ENCODE measurements at regions not wholly inside any gene's neighbourhood (a gene's known extent, or its start where the extent isn't known, plus 50 kb on each side); places are given as distances from the start of the nearest gene placed in this dataset.

- 80 to 93% methylated on average over 3 of the region's 3 CpGs for WGBS, 2 donors
- Histone ChIP-seq H3K9me3 (no peaks in the 10 kb centered on the region), H3K4me1 (no peaks in the 10 kb centered on the region), H3K27ac (no peak overlapping the region), H3K4me3 (no peak overlapping the region), H3K27me3 (no peaks in the 10 kb centered on the region), H3K36me3 (no peaks in the 10 kb centered on the region)
- DNase-seq: no peak
- intact Hi-C loops (cut with DNase I): no loop called here
- TF ChIP-seq POLR2A (IDR thresholded peaks at IDR 0.05): no peak
- TF ChIP-seq POLR2AphosphoS5 (IDR thresholded peaks at IDR 0.05): no peak
Observed at GRCh38 chrX:94635003-94635402, 961.0 kb downstream of the FAM133A start.

- no peak overlapping the region for H3K4me3 ChIP-seq
- no peaks in the 10 kb centered on the region for H3K9me3 ChIP-seq
- no peaks in the 10 kb centered on the region for H3K36me3 ChIP-seq
- no peak overlapping the region for H3K27ac ChIP-seq
- no peaks in the 10 kb centered on the region for H3K4me1 ChIP-seq
- TF ChIP-seq POLR2AphosphoS5 (IDR thresholded peaks at IDR 0.05): no peak
- no peak for TF ChIP-seq POLR2A (IDR thresholded peaks at IDR 0.05)
- no peak for TF ChIP-seq EP300 (IDR thresholded peaks at IDR 0.05)
- no peak for TF ChIP-seq CTCF (IDR thresholded peaks at IDR 0.05)
- 74 to 89% methylated on average over 2 of the region's 2 CpGs for WGBS, 2 donors
- DNase-seq: no peak
- no peaks in the 10 kb centered on the region for H3K27me3 ChIP-seq
- intact Hi-C loops (cut with DNase I): no loop called here
Observed at GRCh38 chrX:94645726-94646125, 971.7 kb downstream of the FAM133A start.

GRCh38 chrX:94655180-94655579, 981.2 kb downstream of the FAM133A start:
- intact Hi-C loops (cut with DNase I): no loop called here
- no peaks in the 10 kb centered on the region for H3K4me1 ChIP-seq
- DNase-seq: no peak
- TF ChIP-seq POLR2A (IDR thresholded peaks at IDR 0.05) (no peak), POLR2AphosphoS5 (IDR thresholded peaks at IDR 0.05) (no peak), EP300 (IDR thresholded peaks at IDR 0.05) (no peak), CTCF (IDR thresholded peaks at IDR 0.05) (no peak)
- no peak overlapping the region for H3K4me3 ChIP-seq
- H3K27me3 ChIP-seq: no peaks in the 10 kb centered on the region
- WGBS, 2 donors: 21 to 70% methylated on average over 1 of the region's 1 CpG
- H3K9me3 ChIP-seq: no peaks in the 10 kb centered on the region
- no peak overlapping the region for H3K27ac ChIP-seq
- H3K36me3 ChIP-seq: no peaks in the 10 kb centered on the region

- no peak for DNase-seq
- no peak overlapping the region for H3K4me3 ChIP-seq
- H3K27ac ChIP-seq: no peak overlapping the region
- H3K9me3 ChIP-seq: no peaks in the 10 kb centered on the region
- H3K36me3 ChIP-seq: no peaks in the 10 kb centered on the region
- no peaks in the 10 kb centered on the region for H3K4me1 ChIP-seq
- intact Hi-C loops (cut with DNase I): no loop called here
- TF ChIP-seq EP300 (IDR thresholded peaks at IDR 0.05): no peak
- no peak for TF ChIP-seq POLR2AphosphoS5 (IDR thresholded peaks at IDR 0.05)
- TF ChIP-seq POLR2A (IDR thresholded peaks at IDR 0.05): no peak
- no peak for TF ChIP-seq CTCF (IDR thresholded peaks at IDR 0.05)
- H3K27me3 ChIP-seq: no peaks in the 10 kb centered on the region
Observed at GRCh38 chrX:94662689-94663088, 988.7 kb downstream of the FAM133A start.

GRCh38 chrX:94676285-94676684, 1002.3 kb downstream of the FAM133A start:
- DNase-seq: no peak
- intact Hi-C loops (cut with DNase I): no loop called here
- Histone ChIP-seq H3K9me3 (no peaks in the 10 kb centered on the region), H3K36me3 (no peaks in the 10 kb centered on the region), H3K27me3 (no peaks in the 10 kb centered on the region), H3K27ac (no peak overlapping the region), H3K4me1 (no peaks in the 10 kb centered on the region), H3K4me3 (no peak overlapping the region)
- TF ChIP-seq POLR2AphosphoS5 (IDR thresholded peaks at IDR 0.05) (no peak), POLR2A (IDR thresholded peaks at IDR 0.05) (no peak), EP300 (IDR thresholded peaks at IDR 0.05) (no peak), CTCF (IDR thresholded peaks at IDR 0.05) (no peak)
- 85 to 87% methylated on average over 2 of the region's 2 CpGs for WGBS, 2 donors

All from sigmoid colon (tissue), 6 donors.